WTC11 (cell line): ENCODE measurements at regions not wholly inside any gene's neighbourhood (a gene's known extent, or its start where the extent isn't known, plus 50 kb on each side); places are given as distances from the start of the nearest gene placed in this dataset.

Source experiments
- ATAC-seq: fragments of 200-7000 bp; cut with Tn5 transposase; 2 replicates; pipeline ENCODE4 v1.10.0; 2021; ENCODE audit warnings: mild to moderate bottlenecking, moderate library complexity
- CTCF ChIA-PET: fragments of 300-600 bp; sonication (Branson Sonifier 250); formaldehyde crosslinking; loops from one replicate; lab custom pipeline; 2021; ENCODE audit warnings: antibody characterized with exemption; lab: Charles Lee
- POLR2A ChIA-PET: fragments of 350-600 bp; sonication (Branson Sonifier 250); formaldehyde crosslinking; loops from one replicate; lab custom pipeline; 2021; ENCODE audit warnings: antibody characterized with exemption; lab: Charles Lee
- DNase-seq: peaks from one replicate; pipeline ENCODE4 v3.0.0; 2021; ENCODE audit warnings: low spot score
- H3K27ac Mint-ChIP-seq: 2 replicates; pipeline ENCODE4 v1.8.0; 2021; ENCODE audit warnings: mixed read lengths
- H3K27me3 Mint-ChIP-seq: 2 replicates; pipeline ENCODE4 v1.8.0; 2021; ENCODE audit warnings: low read depth, mild to moderate bottlenecking, moderate library complexity, mixed read lengths
- H3K36me3 Mint-ChIP-seq: 2 replicates; pipeline ENCODE4 v1.8.0; 2021; ENCODE audit warnings: mixed read lengths
- H3K4me1 Mint-ChIP-seq: 2 replicates; pipeline ENCODE4 v1.8.0; 2022; ENCODE audit warnings: mixed read lengths
- H3K4me3 Mint-ChIP-seq: 2 replicates; pipeline ENCODE4 v1.8.0; 2021; ENCODE audit warnings: mild to moderate bottlenecking, moderate library complexity, mixed read lengths
- H3K9me3 Mint-ChIP-seq: 2 replicates; pipeline ENCODE4 v1.8.0; 2021; ENCODE audit warnings: mixed read lengths
- ARID4B ChIP-seq: sonication (generic); formaldehyde crosslinking; IDR thresholded peaks from 2 replicates; pipeline ENCODE4 v1.8.0; 2023; ENCODE audit warnings: missing genetic modification reagents, mild to moderate bottlenecking, borderline replicate concordance
- EMX1 ChIP-seq: fragments of 250-450 bp; sonication (Bioruptor Pico); IDR thresholded peaks from 2 replicates; pipeline ENCODE4 v1.8.0; 2021; ENCODE audit warnings: mild to moderate bottlenecking
- ERG ChIP-seq: fragments of 250-450 bp; sonication (Bioruptor Pico); IDR thresholded peaks from 2 replicates; pipeline ENCODE4 v1.8.0; 2021; ENCODE audit warnings: mild to moderate bottlenecking
- FOXJ3 ChIP-seq: sonication (generic); formaldehyde crosslinking; IDR thresholded peaks from 2 replicates; pipeline ENCODE4 v1.9.0; 2021; ENCODE audit warnings: missing genetic modification reagents, mild to moderate bottlenecking, borderline replicate concordance
- MAX ChIP-seq: sonication (generic); formaldehyde crosslinking; IDR thresholded peaks from 2 replicates; pipeline ENCODE4 v1.8.0; 2022; ENCODE audit warnings: mild to moderate bottlenecking, missing genetic modification reagents
- NR3C1 ChIP-seq: sonication (generic); formaldehyde crosslinking; conservative IDR thresholded peaks from 2 replicates; pipeline ENCODE4 v1.8.1; 2023; ENCODE audit warnings: low read depth, mild to moderate bottlenecking, missing genetic modification reagents
- OVOL2 ChIP-seq: fragments of 250-450 bp; sonication (Bioruptor Pico); IDR thresholded peaks from 2 replicates; pipeline ENCODE4 v1.9.0; 2021; ENCODE audit warnings: mild to moderate bottlenecking, borderline replicate concordance
- PRDM15 ChIP-seq: sonication (generic); formaldehyde crosslinking; IDR thresholded peaks from 2 replicates; pipeline ENCODE4 v1.8.0; 2022; ENCODE audit warnings: missing genetic modification reagents
- PREB ChIP-seq: sonication (generic); formaldehyde crosslinking; IDR thresholded peaks from 2 replicates; pipeline ENCODE4 v1.8.1; 2022; ENCODE audit warnings: mild to moderate bottlenecking, missing genetic modification reagents, moderate library complexity, borderline replicate concordance
- SMAD3 ChIP-seq: sonication (generic); formaldehyde crosslinking; IDR thresholded peaks from 2 replicates; pipeline ENCODE4 v1.8.0; 2022; ENCODE audit warnings: missing genetic modification reagents, mild to moderate bottlenecking, borderline replicate concordance
- ZBTB43 ChIP-seq: sonication (generic); formaldehyde crosslinking; IDR thresholded peaks from 2 replicates; pipeline ENCODE4 v1.8.1; 2023; ENCODE audit warnings: mild to moderate bottlenecking, missing genetic modification reagents
- ZNF396 ChIP-seq: fragments of 250-450 bp; sonication (Bioruptor Pico); IDR thresholded peaks from 2 replicates; pipeline ENCODE4 v1.8.0; 2021; ENCODE audit warnings: mild to moderate bottlenecking, moderate library complexity, borderline replicate concordance

- TF ChIP-seq ERG (CRISPR knock-in tag) (no peak), ZBTB43 (no peak)
Measured at GRCh38 chr16:64008131-64008530, 1113.7 kb downstream of the CDH11 start (continued).

GRCh38 chr16:64004116-64004515, 1117.7 kb downstream of the CDH11 start:
- Mint-ChIP-seq H3K9me3 (peaks cover 7% of the 10 kb centered on the region), H3K27me3 (no peaks in the 10 kb centered on the region), H3K36me3 (peaks cover 3% of the 10 kb centered on the region; the same call in 1 of the 2 replicates), H3K27ac (no peak overlapping the region), H3K4me1 (no peaks in the 10 kb centered on the region), H3K4me3 (no peak overlapping the region)
- no peak for ATAC-seq
- ChIA-PET POLR2A (no interaction called here), CTCF (no interaction called here)
- no peak for TF ChIP-seq SMAD3
- TF ChIP-seq PRDM15: no peak
- no peak for TF ChIP-seq NR3C1 (CRISPR knock-in tag)
- TF ChIP-seq MAX (CRISPR knock-in tag): no peak
- no peak for TF ChIP-seq FOXJ3 (CRISPR knock-in tag)
- TF ChIP-seq ZNF396 (CRISPR knock-in tag): no peak
- TF ChIP-seq OVOL2: no peak
- TF ChIP-seq EMX1 (CRISPR knock-in tag): no peak
- no peak for TF ChIP-seq ARID4B (CRISPR knock-in tag)
- TF ChIP-seq PREB (CRISPR knock-in tag): no peak
- DNase-seq: no peak
